ENCODE measurements at regions not wholly inside any gene's neighbourhood (a gene's known extent, or its start where the extent isn't known, plus 50 kb on each side); places are given as distances from the start of the nearest gene placed in this dataset.

GRCh38 chr5:173804579-173804978 is 83.6 kb upstream of the CPEB4 start:
- TF ChIP-seq REST (IDR thresholded peaks at IDR 0.05; ENCODE audit: insufficient read depth in 1 of 2, low read depth in 2 of 2, low read length in 1 of 2) = no peak
- TF ChIP-seq SIN3A (IDR thresholded peaks at IDR 0.05; ENCODE audit: borderline replicate concordance, insufficient read depth, low read depth, low read length) = no peak
- TF ChIP-seq TCF7L2 (IDR thresholded peaks at IDR 0.05; ENCODE audit: low read depth, low read length) = no peak
- no peak for TF ChIP-seq POLR2AphosphoS5 (IDR thresholded peaks at IDR 0.05; ENCODE audit: low read depth, low read length)
- TF ChIP-seq CTCF (IDR thresholded peaks at IDR 0.05) = no peak
- Histone ChIP-seq H3K27ac (ENCODE audit: low read length) (no peak overlapping the region), H3K9me3 (ENCODE audit: control insufficient read depth, insufficient read depth, low read depth, low read length) (no peaks in the 10 kb centered on the region), H3K4me1 (ENCODE audit: control insufficient read depth, insufficient read depth, low read length) (no peaks in the 10 kb centered on the region), H3K36me3 (ENCODE audit: control insufficient read depth, insufficient read depth, low read length) (no peaks in the 10 kb centered on the region), H3K4me3 (ENCODE audit: low read depth in 2 of 2, low read length in 2 of 2) (no peak overlapping the region), H3K27me3 (ENCODE audit: control insufficient read depth, insufficient read depth, low read length) (no peaks in the 10 kb centered on the region; the same call in 1 of the 2 replicates)
- in situ Hi-C loops (cut with HindIII; ENCODE audit: low pct_unique_long_range_greater_than_20kb, low sequenced_read_pairs) (no loop called here), intact Hi-C loops (cut with micrococcal nuclease; ENCODE audit: unreplicated experiment) (no loop called here)
- no peak for ATAC-seq
- no peak for DNase-seq (ENCODE audit: low read depth, low spot score)
- no TSS peak for BruUV-seq (replicated peaks)
- CTCF ChIA-PET = no interaction called here
- POLR2A ChIA-PET = no interaction called here

GRCh38 chr5:173806270-173807035 is 81.7 kb upstream of the CPEB4 start:
- intact Hi-C loops (cut with micrococcal nuclease; ENCODE audit: unreplicated experiment) = no loop called here
- Histone ChIP-seq H3K9me3 (ENCODE audit: control insufficient read depth, insufficient read depth, low read depth, low read length) (no peaks in the 10 kb centered on the region), H3K4me3 (ENCODE audit: low read depth in 2 of 2, low read length in 2 of 2) (no peak overlapping the region), H3K27ac (ENCODE audit: low read length) (no peak overlapping the region), H3K36me3 (ENCODE audit: control insufficient read depth, insufficient read depth, low read length) (no peaks in the 10 kb centered on the region), H3K4me1 (ENCODE audit: control insufficient read depth, insufficient read depth, low read length) (no peaks in the 10 kb centered on the region), H3K27me3 (ENCODE audit: control insufficient read depth, insufficient read depth, low read length) (no peaks in the 10 kb centered on the region; the same call in 1 of the 2 replicates)
- ChIA-PET POLR2A (interaction anchor here (0.6 kb wide), 1 partner anchor 15 kb away, joined by 3 read pairs; no protein-coding TSS in a partner anchor), CTCF (no interaction called here)
- DNase-seq (ENCODE audit: low read depth, low spot score) (no peak), ATAC-seq (no peak)
- in situ Hi-C loops (cut with HindIII; ENCODE audit: low pct_unique_long_range_greater_than_20kb, low sequenced_read_pairs) = no loop called here
- no TSS peak for BruUV-seq (replicated peaks)
- TF ChIP-seq SIN3A (IDR thresholded peaks at IDR 0.05; ENCODE audit: borderline replicate concordance, insufficient read depth, low read depth, low read length) (no peak), REST (IDR thresholded peaks at IDR 0.05; ENCODE audit: insufficient read depth in 1 of 2, low read depth in 2 of 2, low read length in 1 of 2) (no peak), CTCF (IDR thresholded peaks at IDR 0.05) (no peak)
